ENCODE measurements at regions not wholly inside any gene's neighbourhood (a gene's known extent, or its start where the extent isn't known, plus 50 kb on each side); places are given as distances from the start of the nearest gene placed in this dataset.
A peak's percentile ranks its signal among the peaks of the same experiment; 100 is the strongest.

DNA sequence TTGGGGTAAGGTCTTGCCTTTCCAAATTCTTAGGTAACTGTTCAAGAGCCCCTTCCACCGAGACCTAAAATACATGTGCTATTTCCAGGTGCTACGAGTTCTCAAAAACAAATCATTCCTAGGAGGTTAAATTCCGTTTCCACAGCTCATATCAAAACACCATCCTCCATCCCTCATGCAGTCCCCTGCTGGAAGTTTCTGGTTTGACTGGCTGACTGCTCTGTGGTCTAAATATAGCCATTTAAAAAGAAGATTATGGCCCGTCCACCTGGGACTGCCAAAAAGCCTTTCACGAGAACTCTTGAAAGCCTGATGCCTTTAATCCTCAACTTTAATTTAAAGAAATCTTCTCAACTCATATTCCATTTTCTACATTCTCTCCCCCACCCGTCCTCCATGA is 201.5 kb upstream of the MYL2 start:
- no peak overlapping the region; a peak in 1 of 4 replicates for H3K4me2 ChIP-seq (ENCODE audit: insufficient read depth in 1 of 2, low read depth in 2 of 2, low read length in 2 of 2)
- no peak overlapping the region for H2BK120ac ChIP-seq (replicated peaks; ENCODE audit: low read depth, low read length)
- no peak for DNase-seq (ENCODE audit: low read depth in 1 of 2, low spot score in 2 of 2)
- no peaks in the 10 kb centered on the region for H3K23me2 ChIP-seq (ENCODE audit: low read depth, low read length)
- no peak overlapping the region for H3K56ac ChIP-seq (replicated peaks; ENCODE audit: insufficient read length, low read depth, low read length)
- no peaks in the 10 kb centered on the region for H3K27me3 ChIP-seq (replicated peaks in 1 of 4; ENCODE audit: control insufficient read depth in 3 of 4, extremely low read depth in 1 of 4, insufficient read depth in 3 of 4, low read length in 3 of 4)
- peaks cover 0 to 6% (median 5%) of the 10 kb centered on the region in 4 experiments; a peak in 4 of 7 replicates for H3K4me1 ChIP-seq (replicated peaks in 1 of 4; ENCODE audit: control insufficient read depth in 3 of 4, insufficient read depth in 4 of 4, low read length in 3 of 4)
- no peak overlapping the region for H2BK15ac ChIP-seq (ENCODE audit: low read length)
- no peak overlapping the region for H4K8ac ChIP-seq (ENCODE audit: extremely low read depth, insufficient read depth, low read length)
- ChIA-PET CTCF (ENCODE audit: partially characterized antibody) (interaction anchor here (0.6 to 1.8 kb wide), 6 partner anchors 17 to 309 kb away, joined by 3 to 4 read pairs (median 4); no protein-coding TSS in a partner anchor), POLR2A (ENCODE audit: partially characterized antibody) (no interaction called here)
- H2AK5ac ChIP-seq (ENCODE audit: low read depth, low read length) = no peak overlapping the region
- no peak overlapping the region for H3K27ac ChIP-seq (ENCODE audit: low read depth, low read length)
- no peak overlapping the region for H3K9ac ChIP-seq (replicated peaks in 1 of 4; ENCODE audit: extremely low read depth in 1 of 4, low read depth in 3 of 4, low read length in 3 of 4)
- no peak overlapping the region for H2BK20ac ChIP-seq (ENCODE audit: low read length)
- H3K4ac ChIP-seq (replicated peaks; ENCODE audit: insufficient read length, low read depth, low read length) = no peak overlapping the region
- no peak overlapping the region for H3K23ac ChIP-seq (ENCODE audit: insufficient read length)
- H3K36me3 ChIP-seq (ENCODE audit: control insufficient read depth in 2 of 4, insufficient read depth in 4 of 4, low read length in 3 of 4) = no peaks in the 10 kb centered on the region
- no peaks in the 10 kb centered on the region for H4K20me1 ChIP-seq (replicated peaks in 1 of 2; ENCODE audit: control insufficient read depth in 1 of 2, insufficient read depth in 2 of 2, low read length in 2 of 2)
- TF ChIP-seq, protein P1, sequence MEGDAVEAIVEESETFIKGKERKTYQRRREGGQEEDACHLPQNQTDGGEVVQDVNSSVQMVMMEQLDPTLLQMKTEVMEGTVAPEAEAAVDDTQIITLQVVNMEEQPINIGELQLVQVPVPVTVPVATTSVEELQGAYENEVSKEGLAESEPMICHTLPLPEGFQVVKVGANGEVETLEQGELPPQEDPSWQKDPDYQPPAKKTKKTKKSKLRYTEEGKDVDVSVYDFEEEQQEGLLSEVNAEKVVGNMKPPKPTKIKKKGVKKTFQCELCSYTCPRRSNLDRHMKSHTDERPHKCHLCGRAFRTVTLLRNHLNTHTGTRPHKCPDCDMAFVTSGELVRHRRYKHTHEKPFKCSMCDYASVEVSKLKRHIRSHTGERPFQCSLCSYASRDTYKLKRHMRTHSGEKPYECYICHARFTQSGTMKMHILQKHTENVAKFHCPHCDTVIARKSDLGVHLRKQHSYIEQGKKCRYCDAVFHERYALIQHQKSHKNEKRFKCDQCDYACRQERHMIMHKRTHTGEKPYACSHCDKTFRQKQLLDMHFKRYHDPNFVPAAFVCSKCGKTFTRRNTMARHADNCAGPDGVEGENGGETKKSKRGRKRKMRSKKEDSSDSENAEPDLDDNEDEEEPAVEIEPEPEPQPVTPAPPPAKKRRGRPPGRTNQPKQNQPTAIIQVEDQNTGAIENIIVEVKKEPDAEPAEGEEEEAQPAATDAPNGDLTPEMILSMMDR (IDR thresholded peaks at IDR 0.05; ENCODE audit: control extremely low read depth in 1 of 3, insufficient read depth in 1 of 3, low read depth in 1 of 3, low read length in 3 of 3) = peak in 2 of 3 experiments; percentile 17 to 34; a peak in 2 of 4 replicates
- TF ChIP-seq EZH2 (IDR thresholded peaks at IDR 0.05; ENCODE audit: low read depth, low read length, severe bottlenecking) = no peak
- TF ChIP-seq TCF12 (IDR thresholded peaks at IDR 0.05; ENCODE audit: low read depth, low read length) = no peak
- no peak for TF ChIP-seq CEBPB (IDR thresholded peaks at IDR 0.05; ENCODE audit: low read depth, low read length)
- TF ChIP-seq KDM5A (IDR thresholded peaks at IDR 0.05; ENCODE audit: low read length) = no peak
- no peak for TF ChIP-seq SP2 (IDR thresholded peaks at IDR 0.05; ENCODE audit: low read length)
- no peak; a peak in 1 of 4 replicates for TF ChIP-seq RAD21 (IDR thresholded peaks at IDR 0.05 in 1 of 2, conservative IDR thresholded peaks at IDR 0.05 in 1 of 2; ENCODE audit: low read depth in 2 of 2, low read length in 2 of 2)
- TF ChIP-seq BACH1 (IDR thresholded peaks at IDR 0.05; ENCODE audit: low read length) = no peak
- no peak overlapping the region for H4K91ac ChIP-seq (replicated peaks; ENCODE audit: insufficient read length, low read length)
- no peak overlapping the region for H3K18ac ChIP-seq (ENCODE audit: extremely low read depth, low read length)
- no peak overlapping the region for H2AFZ ChIP-seq (ENCODE audit: low read length)
- peaks cover 4 to 6% of the 10 kb centered on the region in 2 experiments; a peak in 1 of 4 replicates for H3K9me3 ChIP-seq (ENCODE audit: insufficient read depth in 2 of 2, low read depth in 1 of 2, low read length in 1 of 2)
- no peak overlapping the region for H3K4me3 ChIP-seq (ENCODE audit: extremely low read depth in 1 of 4, insufficient read depth in 2 of 4, low read depth in 3 of 4, low read length in 4 of 4)
- H4K5ac ChIP-seq (ENCODE audit: insufficient read length, low read depth, low read length) = no peak overlapping the region
- FAIRE-seq = peak; percentile 57
- H2BK12ac ChIP-seq (ENCODE audit: low read depth, low read length) = no peak overlapping the region
- H3K79me2 ChIP-seq (ENCODE audit: control insufficient read depth in 1 of 2, insufficient read depth in 2 of 2, low read length in 2 of 2) = no peaks in the 10 kb centered on the region
- WGBS, 2 experiments (ENCODE audit: extremely low coverage in 1 of 2, insufficient coverage in 1 of 2, insufficient read length in 1 of 2, insufficient replicate concordance in 2 of 2, low coverage in 1 of 2, low lambda C conversion rate in 2 of 2, missing lambda C conversion rate in 1 of 2) = 72 to 100% methylated on average over 1 to 6 of the region's 6 CpGs
- no peaks in the 10 kb centered on the region for H3K79me1 ChIP-seq (ENCODE audit: low read depth, low read length)
- no peak overlapping the region for H3K14ac ChIP-seq (ENCODE audit: insufficient read length)
- H2BK5ac ChIP-seq (ENCODE audit: low read depth, low read length) = no peak overlapping the region
